ENCODE measurements at regions not wholly inside any gene's neighbourhood (a gene's known extent, or its start where the extent isn't known, plus 50 kb on each side); places are given as distances from the start of the nearest gene placed in this dataset.

GRCh38 chr3:168678730-168679129 is 583.0 kb upstream of the GOLIM4 start:
- TF ChIP-seq CTCF (conservative IDR thresholded peaks at IDR 0.05) (no peak), EZH2 (IDR thresholded peaks at IDR 0.05; ENCODE audit: low read depth) (no peak)

Data from PC-9 (cell line).